Stimulated activated CD8-positive, alpha-beta memory T cell treated with anti-CD3 and anti-CD28 coated beads, Interleukin-15, amount 100 ng/mL, for 4 hours (primary cell): ENCODE measurements at regions not wholly inside any gene's neighbourhood (a gene's known extent, or its start where the extent isn't known, plus 50 kb on each side); places are given as distances from the start of the nearest gene placed in this dataset.

Source experiments
- DNase-seq, 2 donors: peaks; one replicate each; pipeline ENCODE4 v3.0.0-alpha.2; 2020; ENCODE audit warnings: low read depth in 2 of 2

GRCh38 chr3:182214416-182214815 lies 502.7 kb downstream of the SOX2 start:
- DNase-seq = no peak

- no peak for DNase-seq
Measured at GRCh38 chr3:182215881-182216280, 504.2 kb downstream of the SOX2 start.

- no peak for DNase-seq
Measured at GRCh38 chr3:182216311-182216970, 504.7 kb downstream of the SOX2 start.

GRCh38 chr3:182220013-182220412 lies 508.3 kb downstream of the SOX2 start:
- DNase-seq = no peak

GRCh38 chr3:182220471-182220870 lies 508.7 kb downstream of the SOX2 start:
- no peak for DNase-seq

- no peak for DNase-seq
Measured at GRCh38 chr3:182226995-182227394, 515.3 kb downstream of the SOX2 start.

- no peak for DNase-seq
Measured at GRCh38 chr3:182233405-182233804, 521.7 kb downstream of the SOX2 start.

GRCh38 chr3:182233957-182234356 lies 522.2 kb downstream of the SOX2 start:
- no peak for DNase-seq

- no peak for DNase-seq
Measured at GRCh38 chr3:182234881-182235280, 523.2 kb downstream of the SOX2 start.

GRCh38 chr3:182235504-182235903 lies 523.8 kb downstream of the SOX2 start:
- no peak for DNase-seq

GRCh38 chr3:182238126-182238525 lies 526.4 kb downstream of the SOX2 start:
- DNase-seq = no peak

- no peak for DNase-seq
Measured at GRCh38 chr3:182239316-182239715, 527.6 kb downstream of the SOX2 start.

GRCh38 chr3:182240474-182240873 lies 528.7 kb downstream of the SOX2 start:
- no peak for DNase-seq

- no peak for DNase-seq
Measured at GRCh38 chr3:182241196-182241765, 529.6 kb downstream of the SOX2 start.

- DNase-seq = no peak
Measured at GRCh38 chr3:182241766-182242488, 530.2 kb downstream of the SOX2 start.

- DNase-seq = no peak
Measured at GRCh38 chr3:182242489-182242942, 530.8 kb downstream of the SOX2 start.

GRCh38 chr3:182243625-182244024 lies 531.9 kb downstream of the SOX2 start:
- no peak for DNase-seq

GRCh38 chr3:182244222-182244971 lies 532.7 kb downstream of the SOX2 start:
- no peak for DNase-seq

GRCh38 chr3:182245059-182245458 lies 533.3 kb downstream of the SOX2 start:
- no peak for DNase-seq

GRCh38 chr3:182246870-182247269 lies 535.1 kb downstream of the SOX2 start:
- no peak for DNase-seq

- no peak for DNase-seq
Measured at GRCh38 chr3:182248349-182248880, 536.7 kb downstream of the SOX2 start.

- no peak for DNase-seq
Measured at GRCh38 chr3:182252802-182253201, 540.5 kb upstream of the ATP11B start.
